ENCODE measurements at regions not wholly inside any gene's neighbourhood (a gene's known extent, or its start where the extent isn't known, plus 50 kb on each side); places are given as distances from the start of the nearest gene placed in this dataset.

DNA sequence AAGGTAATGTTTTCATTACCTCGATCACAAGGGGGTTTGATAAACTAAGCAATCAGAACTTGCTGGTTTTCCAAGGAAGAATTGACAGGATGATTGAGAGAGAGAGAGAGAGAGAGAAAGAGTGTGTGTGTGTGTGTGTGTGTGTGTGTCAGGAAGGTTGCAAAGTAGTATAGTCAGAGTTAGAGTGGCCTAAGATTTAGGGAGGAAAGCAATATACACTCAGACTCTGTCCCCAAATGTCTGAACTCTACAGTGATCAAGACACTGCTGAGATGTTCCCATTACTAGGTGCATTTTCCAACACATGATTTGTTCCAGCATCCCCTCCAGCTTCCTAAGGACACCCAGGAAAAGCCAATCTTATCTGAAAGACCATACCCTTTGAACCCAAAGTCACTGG, 1074.1 kb downstream of the BCL11B start:
- CTCF ChIA-PET = no interaction called here
- no peaks in the 10 kb centered on the region for H3K79me2 ChIP-seq (ENCODE audit: insufficient read depth)
- no peak overlapping the region for H3K4me2 ChIP-seq
- H2AFZ ChIP-seq (ENCODE audit: low read depth) = no peak overlapping the region
- no peaks in the 10 kb centered on the region for H4K20me1 ChIP-seq (ENCODE audit: insufficient read depth)
- POLR2A ChIA-PET = no interaction called here
- H3K27me3 ChIP-seq (ENCODE audit: insufficient read depth) = no peaks in the 10 kb centered on the region
- H3K9ac ChIP-seq = no peak overlapping the region
- H3K36me3 ChIP-seq (replicated peaks in 1 of 2; ENCODE audit: control insufficient read depth in 1 of 2, insufficient read depth in 2 of 2, low read length in 1 of 2) = no peaks in the 10 kb centered on the region
- H3K4me1 ChIP-seq (ENCODE audit: control insufficient read depth in 1 of 2, insufficient read depth in 2 of 2, low read depth in 1 of 2, low read length in 1 of 2) = no peaks in the 10 kb centered on the region
- no peak overlapping the region for H3K4me3 ChIP-seq (ENCODE audit: low read depth in 2 of 2, low read length in 1 of 2)
- TF ChIP-seq NRF1 (IDR thresholded peaks at IDR 0.05; ENCODE audit: low read depth, low read length) = no peak
- H3F3A ChIP-seq (replicated peaks; ENCODE audit: insufficient read depth) = no peaks in the 10 kb centered on the region
- DNase-seq = no peak
- no peak overlapping the region for H3K27ac ChIP-seq (ENCODE audit: low read depth in 2 of 2, low read length in 1 of 2)
- H3K9me3 ChIP-seq = no peaks in the 10 kb centered on the region
- no peaks in the 10 kb centered on the region for H3K9me2 ChIP-seq
- 0% methylated on average over 1 of the region's 1 CpG for WGBS (ENCODE audit: low lambda C conversion rate)

DNA sequence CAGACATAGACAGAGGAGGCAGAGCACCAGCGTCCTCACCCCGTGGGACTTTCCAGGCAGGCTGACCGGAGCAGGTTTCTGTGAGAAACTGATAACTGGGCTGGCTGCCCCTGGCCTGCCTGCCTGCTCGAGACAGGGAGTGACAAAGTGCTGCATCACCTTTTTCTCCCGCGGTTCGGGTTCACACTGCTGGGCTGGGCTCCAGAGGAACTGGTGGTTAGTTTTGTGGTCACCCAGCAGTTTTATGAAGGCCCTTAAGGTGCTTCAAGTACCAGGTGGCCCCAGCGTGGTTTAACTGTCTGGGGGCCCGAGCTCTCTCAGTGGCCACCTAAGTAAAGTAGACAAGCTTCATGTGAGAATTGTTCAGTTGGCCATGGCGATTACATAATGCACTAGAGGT, 1073.6 kb downstream of the BCL11B start:
- Histone ChIP-seq H3K9me3 (no peaks in the 10 kb centered on the region), H3K4me2 (no peak overlapping the region), H3K27me3 (ENCODE audit: insufficient read depth) (no peaks in the 10 kb centered on the region), H3K79me2 (ENCODE audit: insufficient read depth) (no peaks in the 10 kb centered on the region), H3K9me2 (no peaks in the 10 kb centered on the region), H3K4me1 (ENCODE audit: control insufficient read depth in 1 of 2, insufficient read depth in 2 of 2, low read depth in 1 of 2, low read length in 1 of 2) (no peaks in the 10 kb centered on the region), H3F3A (replicated peaks; ENCODE audit: insufficient read depth) (no peaks in the 10 kb centered on the region), H3K36me3 (replicated peaks in 1 of 2; ENCODE audit: control insufficient read depth in 1 of 2, insufficient read depth in 2 of 2, low read length in 1 of 2) (no peaks in the 10 kb centered on the region), H2AFZ (ENCODE audit: low read depth) (no peak overlapping the region), H3K27ac (ENCODE audit: low read depth in 2 of 2, low read length in 1 of 2) (no peak overlapping the region), H3K9ac (no peak overlapping the region), H4K20me1 (ENCODE audit: insufficient read depth) (no peaks in the 10 kb centered on the region), H3K4me3 (ENCODE audit: low read depth in 2 of 2, low read length in 1 of 2) (no peak overlapping the region)
- ChIA-PET POLR2A (no interaction called here), CTCF (no interaction called here)
- 0% methylated on average over 9 of the region's 10 CpGs for WGBS (ENCODE audit: low lambda C conversion rate)
- TF ChIP-seq, protein P1, sequence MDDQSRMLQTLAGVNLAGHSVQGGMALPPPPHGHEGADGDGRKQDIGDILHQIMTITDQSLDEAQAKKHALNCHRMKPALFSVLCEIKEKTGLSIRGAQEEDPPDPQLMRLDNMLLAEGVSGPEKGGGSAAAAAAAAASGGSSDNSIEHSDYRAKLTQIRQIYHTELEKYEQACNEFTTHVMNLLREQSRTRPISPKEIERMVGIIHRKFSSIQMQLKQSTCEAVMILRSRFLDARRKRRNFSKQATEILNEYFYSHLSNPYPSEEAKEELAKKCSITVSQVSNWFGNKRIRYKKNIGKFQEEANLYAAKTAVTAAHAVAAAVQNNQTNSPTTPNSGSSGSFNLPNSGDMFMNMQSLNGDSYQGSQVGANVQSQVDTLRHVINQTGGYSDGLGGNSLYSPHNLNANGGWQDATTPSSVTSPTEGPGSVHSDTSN (IDR thresholded peaks at IDR 0.05) = no peak
- no peak for TF ChIP-seq RAD21 (IDR thresholded peaks at IDR 0.05; ENCODE audit: low read length)
- no peak for TF ChIP-seq MEF2A (IDR thresholded peaks at IDR 0.05; ENCODE audit: borderline replicate concordance, low read depth)
- TF ChIP-seq GABPA (IDR thresholded peaks at IDR 0.05; ENCODE audit: low read depth) = no peak
- no peak for TF ChIP-seq SIN3A (IDR thresholded peaks at IDR 0.05; ENCODE audit: borderline replicate concordance, low read depth, low read length)
- TF ChIP-seq CHD2 (IDR thresholded peaks at IDR 0.05; ENCODE audit: low read length, partially characterized antibody) = no peak
- no peak for TF ChIP-seq POLR2AphosphoS5 (IDR thresholded peaks at IDR 0.05; ENCODE audit: low read depth, low read length)
- TF ChIP-seq YY1 (IDR thresholded peaks at IDR 0.05; ENCODE audit: low read depth) = no peak
- no peak for DNase-seq

DNA sequence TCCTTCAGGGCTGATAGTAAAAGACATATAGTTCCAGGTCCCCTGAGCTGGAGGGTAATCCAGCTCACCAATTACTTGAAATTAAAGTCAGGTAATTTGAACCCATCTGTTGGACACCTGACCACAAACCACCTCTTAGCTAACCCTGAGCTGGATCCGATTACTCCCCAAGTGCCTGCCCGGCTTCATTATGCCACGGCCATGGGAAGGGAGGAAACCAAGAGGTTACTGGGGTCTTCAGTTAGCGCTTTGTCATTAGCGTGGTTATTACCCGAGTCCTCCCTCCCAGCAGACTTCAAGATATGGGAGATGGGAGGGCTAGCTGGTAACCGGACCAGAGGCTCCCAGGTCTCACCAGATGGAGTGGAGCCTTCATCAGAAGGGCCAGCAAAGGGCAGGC, 1071.4 kb downstream of the BCL11B start:
- Histone ChIP-seq H3K9me3 (no peaks in the 10 kb centered on the region), H3K9ac (no peak overlapping the region), H3K9me2 (no peaks in the 10 kb centered on the region), H3K27ac (ENCODE audit: low read depth in 2 of 2, low read length in 1 of 2) (no peak overlapping the region), H3K4me2 (no peak overlapping the region), H2AFZ (ENCODE audit: low read depth) (no peak overlapping the region), H3K27me3 (ENCODE audit: insufficient read depth) (no peaks in the 10 kb centered on the region), H3F3A (replicated peaks; ENCODE audit: insufficient read depth) (no peaks in the 10 kb centered on the region), H3K36me3 (replicated peaks in 1 of 2; ENCODE audit: control insufficient read depth in 1 of 2, insufficient read depth in 2 of 2, low read length in 1 of 2) (no peaks in the 10 kb centered on the region), H3K79me2 (ENCODE audit: insufficient read depth) (no peaks in the 10 kb centered on the region), H3K4me1 (ENCODE audit: control insufficient read depth in 1 of 2, insufficient read depth in 2 of 2, low read depth in 1 of 2, low read length in 1 of 2) (no peaks in the 10 kb centered on the region), H3K4me3 (ENCODE audit: low read depth in 2 of 2, low read length in 1 of 2) (no peak overlapping the region), H4K20me1 (ENCODE audit: insufficient read depth) (no peaks in the 10 kb centered on the region)
- no peak for DNase-seq
- 0% methylated on average over 4 of the region's 7 CpGs for WGBS (ENCODE audit: low lambda C conversion rate)
- ChIA-PET CTCF (no interaction called here), POLR2A (no interaction called here)
- TF ChIP-seq MXI1 (IDR thresholded peaks at IDR 0.05; ENCODE audit: low read depth, low read length) = no peak
- TF ChIP-seq, protein P2, sequence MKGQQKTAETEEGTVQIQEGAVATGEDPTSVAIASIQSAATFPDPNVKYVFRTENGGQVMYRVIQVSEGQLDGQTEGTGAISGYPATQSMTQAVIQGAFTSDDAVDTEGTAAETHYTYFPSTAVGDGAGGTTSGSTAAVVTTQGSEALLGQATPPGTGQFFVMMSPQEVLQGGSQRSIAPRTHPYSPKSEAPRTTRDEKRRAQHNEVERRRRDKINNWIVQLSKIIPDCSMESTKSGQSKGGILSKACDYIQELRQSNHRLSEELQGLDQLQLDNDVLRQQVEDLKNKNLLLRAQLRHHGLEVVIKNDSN (IDR thresholded peaks at IDR 0.05; ENCODE audit: borderline replicate concordance, low read depth) = no peak
- TF ChIP-seq TCF12 (IDR thresholded peaks at IDR 0.05) = no peak
- TF ChIP-seq RFX5 (IDR thresholded peaks at IDR 0.05; ENCODE audit: low read length) = no peak

All from SK-N-SH (cell line).